AML-193 (cell line): ENCODE measurements at regions not wholly inside any gene's neighbourhood (a gene's known extent, or its start where the extent isn't known, plus 50 kb on each side); places are given as distances from the start of the nearest gene placed in this dataset.

Source experiments
- DNase-seq, 2 experiments: peaks; one replicate each; lab custom pipeline; 2025; lab: John Stamatoyannopoulos, UW

DNA sequence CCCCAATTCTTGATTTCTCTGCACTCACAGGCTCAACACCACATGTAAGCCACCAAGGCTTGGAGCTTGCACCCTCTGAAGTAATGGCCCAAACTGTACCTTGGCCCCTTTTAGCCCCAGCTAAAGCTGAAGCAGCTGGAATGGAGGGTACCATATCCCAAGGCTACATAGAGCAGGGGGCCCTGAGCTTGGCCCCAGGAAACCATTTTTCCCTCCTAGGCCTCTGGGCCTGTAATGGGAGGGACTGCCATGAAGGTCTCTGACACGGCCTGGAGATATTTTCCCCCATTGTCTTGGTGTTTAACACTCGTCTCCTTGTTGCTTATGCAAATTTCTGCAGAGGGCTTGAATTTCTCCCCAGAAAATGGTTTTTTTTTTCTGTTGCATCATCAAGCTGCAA lies 69.7 kb downstream of the SKA1 start:
- DNase-seq = no peak

DNA sequence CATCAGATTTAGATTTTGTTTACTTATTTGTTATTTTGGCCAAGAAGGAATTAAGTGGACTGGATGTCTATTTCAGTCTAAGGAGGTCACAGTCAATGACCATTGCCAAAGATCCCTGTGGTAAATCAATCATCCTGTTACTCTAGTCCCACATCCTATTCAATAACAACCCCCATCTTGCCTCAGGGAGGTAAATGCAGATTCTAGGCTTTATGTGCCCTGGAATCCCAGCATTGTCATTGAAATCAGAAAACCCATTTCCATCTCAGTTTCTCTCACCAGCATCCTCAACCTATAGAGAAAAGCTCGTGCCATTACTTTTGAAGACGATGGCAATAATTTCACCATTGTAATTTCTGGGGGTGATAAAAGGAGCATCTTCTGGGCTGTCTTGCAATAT lies 71.8 kb downstream of the SKA1 start:
- no peak for DNase-seq

DNA sequence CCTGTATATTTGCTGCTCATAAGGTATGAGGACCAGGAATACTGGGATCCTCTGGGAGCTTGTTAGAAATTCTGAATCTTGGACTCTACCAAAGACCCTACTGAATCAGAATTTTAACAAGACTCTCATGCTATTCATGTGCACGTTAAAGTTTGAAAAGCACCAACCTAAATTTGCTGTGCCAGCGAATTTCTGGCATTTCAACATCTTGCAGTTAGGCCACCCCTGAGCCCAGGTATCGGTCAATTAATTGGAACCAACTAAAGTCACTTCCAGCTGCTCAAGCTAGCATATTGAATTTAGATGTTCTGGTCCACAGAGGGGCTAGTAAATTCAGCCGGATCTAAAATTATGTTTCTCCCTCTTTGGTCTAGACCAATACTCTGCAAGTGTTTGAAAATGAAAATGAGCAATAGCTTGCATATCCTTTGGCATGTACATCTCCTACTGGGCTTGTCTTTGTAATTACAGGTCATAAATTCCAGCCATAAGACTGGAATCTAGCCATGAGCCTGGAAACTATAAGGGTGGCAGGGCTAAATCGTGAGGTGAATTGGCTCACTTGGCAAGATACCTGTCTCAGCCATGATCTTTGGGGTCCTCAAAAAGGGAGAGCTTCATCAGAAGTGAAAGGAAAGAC lies 72.4 kb downstream of the SKA1 start:
- no peak for DNase-seq

DNA sequence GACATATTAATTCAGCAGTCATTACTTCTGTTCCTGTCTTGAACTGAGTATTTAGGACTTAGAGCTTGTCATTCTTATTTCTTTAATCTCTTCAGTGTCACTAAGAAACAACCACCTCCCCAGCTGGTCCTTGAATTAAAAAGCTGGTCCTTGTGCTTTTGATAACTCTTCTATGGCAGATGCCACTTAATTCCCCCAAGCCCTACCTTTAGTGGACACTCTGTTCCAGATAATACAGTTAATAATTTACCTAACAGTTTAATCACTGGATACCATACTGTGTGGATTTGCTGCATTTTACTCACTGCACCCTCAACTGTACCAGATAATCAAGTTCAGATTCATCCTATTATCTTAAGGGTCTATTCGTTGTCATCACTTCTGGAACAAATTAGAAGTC lies 73.1 kb downstream of the SKA1 start:
- DNase-seq = no peak

DNA sequence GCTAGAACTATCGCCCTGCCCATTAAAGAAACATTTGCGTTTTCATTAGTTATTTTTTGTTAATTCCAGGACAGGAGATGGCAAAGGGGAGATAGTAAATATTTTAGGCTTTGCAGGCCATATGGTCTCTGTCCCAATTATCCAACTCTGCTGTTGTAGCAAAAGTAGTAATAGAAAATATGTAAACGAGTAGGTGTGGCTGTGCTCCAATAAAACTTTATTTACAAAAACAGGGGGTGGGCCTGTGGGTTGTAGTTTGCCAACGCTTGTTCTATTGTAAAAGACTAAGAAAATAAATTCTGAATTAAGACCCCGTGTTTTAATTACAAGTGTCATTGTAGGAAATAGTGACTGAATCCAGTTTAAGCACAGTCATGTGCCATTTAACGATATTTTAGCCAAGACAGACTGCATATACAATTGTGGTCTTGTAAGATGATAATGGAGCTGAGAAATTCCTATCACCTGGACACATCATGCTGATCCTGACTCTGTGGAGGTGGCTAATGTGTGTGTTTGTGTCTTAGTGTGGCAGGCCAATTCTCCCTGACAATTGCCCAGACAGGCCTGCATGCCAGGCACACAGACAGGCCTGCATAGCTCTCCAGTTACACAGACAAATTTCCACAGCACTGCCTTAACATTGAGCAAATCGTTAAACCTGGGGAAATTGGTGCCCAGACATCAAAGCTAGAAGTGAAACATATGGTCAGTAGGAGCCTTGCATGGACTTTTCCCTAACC lies 76.4 kb downstream of the SKA1 start:
- DNase-seq = no peak

DNA sequence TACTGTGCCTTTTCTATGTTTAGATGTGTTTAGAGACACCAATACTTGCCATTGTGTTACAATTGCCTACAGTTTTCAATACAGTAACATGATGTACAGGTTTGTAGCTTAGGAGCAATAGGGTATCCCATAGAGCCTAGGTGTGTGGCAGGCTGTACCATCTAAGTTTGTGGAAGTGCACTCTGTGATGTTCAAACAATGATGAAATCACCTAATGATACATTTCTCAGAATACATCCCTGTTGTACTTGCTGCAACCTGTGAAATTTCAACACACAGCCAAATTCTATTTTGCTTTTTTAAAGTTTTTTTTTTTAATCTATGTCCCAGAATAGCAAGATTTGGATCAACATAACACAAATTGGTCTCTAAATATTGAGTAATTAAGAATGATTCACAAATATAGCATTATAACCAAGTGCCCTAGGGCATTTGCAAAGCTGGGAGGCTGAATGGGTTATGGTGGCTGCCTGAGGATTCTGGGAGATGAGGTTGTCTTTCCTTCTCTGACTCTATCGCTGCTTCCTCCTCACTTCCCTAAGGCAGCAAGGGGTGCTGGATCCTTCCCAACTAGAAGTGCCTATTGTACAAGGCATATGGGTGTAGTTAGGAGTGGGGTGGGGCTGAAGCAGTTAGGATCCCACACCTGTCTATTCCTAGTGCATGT lies 78.3 kb downstream of the SKA1 start:
- no peak for DNase-seq

DNA sequence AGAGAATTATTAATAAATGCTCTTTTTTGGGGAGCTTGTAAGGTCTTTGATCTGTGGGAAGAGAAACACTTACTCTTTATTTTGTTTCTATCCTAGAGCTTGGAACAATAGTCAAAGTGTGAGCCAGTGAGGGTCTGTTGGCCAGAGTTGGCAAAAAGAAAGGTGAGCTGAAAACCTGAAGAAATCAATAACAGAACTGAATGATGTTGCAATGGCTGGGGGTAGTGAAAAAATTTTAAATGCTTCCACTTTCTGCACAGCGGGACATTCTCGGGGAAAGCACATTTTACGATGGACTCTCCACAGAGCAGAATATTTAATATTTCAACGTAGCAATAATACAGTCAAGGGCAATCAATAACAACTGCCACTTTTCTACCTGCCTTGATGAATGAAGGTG lies 78.9 kb downstream of the SKA1 start:
- no peak for DNase-seq

DNA sequence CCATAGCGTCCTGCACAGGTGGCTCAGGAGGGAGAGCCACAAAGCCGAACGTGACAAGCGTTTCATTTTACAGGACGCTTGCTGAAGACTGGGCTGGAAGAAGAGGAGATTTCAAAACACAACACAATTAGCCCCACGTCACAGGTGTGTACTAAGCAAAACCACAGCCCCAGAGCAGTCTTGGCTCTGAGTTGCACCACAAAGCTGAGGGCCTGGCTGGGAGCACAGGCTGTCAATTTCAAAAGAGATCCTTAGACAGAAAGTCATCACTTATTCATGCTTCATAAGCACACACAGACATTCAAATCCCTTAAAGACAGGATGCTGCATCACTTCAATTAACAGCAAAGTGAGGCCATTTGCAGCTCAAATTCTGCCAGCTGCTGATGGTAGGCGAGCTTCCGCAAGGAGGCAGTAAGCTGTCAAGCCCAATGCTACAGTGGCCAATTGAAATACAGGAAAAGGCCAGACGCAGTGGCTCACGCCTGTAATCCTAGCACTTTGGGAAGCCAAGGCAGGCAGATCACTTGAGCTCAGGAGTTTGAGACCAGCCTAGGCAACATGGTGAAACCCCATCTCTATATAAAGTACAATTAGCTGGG lies 79.6 kb downstream of the SKA1 start:
- no peak for DNase-seq

DNA sequence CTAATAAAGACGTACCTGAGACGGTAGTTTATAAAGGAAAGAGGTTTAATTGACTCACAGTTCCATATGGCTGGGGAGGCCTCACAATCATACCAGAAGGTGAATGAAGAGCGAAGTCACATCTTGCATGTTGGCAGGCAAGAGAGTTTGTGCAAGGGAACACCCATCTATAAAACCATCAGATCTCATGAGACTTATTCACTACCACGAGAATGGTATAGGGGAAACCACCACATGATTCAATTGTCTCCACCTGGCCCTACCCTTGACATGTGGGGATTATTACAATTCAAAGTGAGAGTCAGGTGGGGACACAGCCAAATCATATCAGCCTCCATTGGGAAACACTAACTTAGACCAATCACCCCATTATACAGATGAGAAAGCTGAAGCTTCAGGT lies 81.4 kb downstream of the SKA1 start:
- DNase-seq = no peak

DNA sequence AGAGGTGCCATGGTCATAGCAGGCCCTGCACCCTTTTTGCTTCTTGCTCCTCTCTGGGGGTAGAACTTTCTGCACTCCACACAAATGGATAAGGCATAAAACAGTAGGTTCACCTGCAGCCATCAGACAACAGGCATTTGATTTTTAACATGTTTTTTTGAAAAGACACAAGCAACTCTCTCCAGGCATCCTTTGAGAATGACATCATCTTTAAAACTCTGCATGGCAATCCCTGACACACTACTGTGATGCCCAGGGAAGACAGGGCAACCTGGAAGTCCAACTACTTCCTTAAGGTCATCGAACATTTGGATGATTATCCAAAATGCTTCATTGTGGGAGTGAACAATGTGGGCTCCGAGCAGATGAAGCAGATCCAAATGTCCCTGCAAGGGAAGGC lies 82.8 kb downstream of the SKA1 start:
- no peak for DNase-seq

DNA sequence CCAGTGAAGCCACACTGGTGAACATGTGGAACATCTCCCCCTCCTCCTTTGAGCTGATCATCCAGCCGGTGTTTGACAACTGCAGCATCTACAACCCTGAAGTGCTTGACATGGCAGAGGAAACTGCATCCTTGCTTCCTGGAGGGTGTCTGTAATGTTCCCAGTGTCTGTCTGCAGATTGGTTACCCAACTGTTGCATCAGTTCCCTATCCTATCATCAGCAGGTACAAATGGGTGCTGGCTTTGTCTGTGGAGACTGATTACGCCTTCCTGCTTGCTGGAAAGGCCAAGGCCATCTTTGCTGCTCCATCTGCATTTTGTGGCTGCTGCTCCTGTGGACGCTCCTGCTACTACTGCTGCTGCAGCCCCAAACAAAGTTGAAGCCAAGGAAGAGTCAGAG lies 83.5 kb downstream of the SKA1 start:
- no peak for DNase-seq

DNA sequence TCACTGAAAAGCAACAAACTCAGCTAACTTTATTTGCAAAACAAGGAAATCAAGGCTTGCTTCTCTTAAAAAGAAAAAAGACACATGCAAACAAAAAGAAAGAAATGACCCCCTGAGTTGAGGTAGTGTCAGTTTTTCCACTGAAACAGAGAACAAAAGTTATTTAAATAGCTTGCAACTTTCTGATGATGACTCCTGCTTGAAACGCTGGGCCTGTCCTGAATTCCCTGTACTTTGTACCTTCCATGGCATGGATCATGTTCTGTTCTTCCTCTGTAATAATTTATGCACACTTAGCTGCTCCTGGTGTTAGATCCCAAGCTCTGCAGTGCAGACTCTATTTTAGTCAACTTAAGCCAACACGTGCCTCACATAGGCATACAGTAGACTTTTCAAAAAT lies 84.0 kb downstream of the SKA1 start:
- DNase-seq = no peak

DNA sequence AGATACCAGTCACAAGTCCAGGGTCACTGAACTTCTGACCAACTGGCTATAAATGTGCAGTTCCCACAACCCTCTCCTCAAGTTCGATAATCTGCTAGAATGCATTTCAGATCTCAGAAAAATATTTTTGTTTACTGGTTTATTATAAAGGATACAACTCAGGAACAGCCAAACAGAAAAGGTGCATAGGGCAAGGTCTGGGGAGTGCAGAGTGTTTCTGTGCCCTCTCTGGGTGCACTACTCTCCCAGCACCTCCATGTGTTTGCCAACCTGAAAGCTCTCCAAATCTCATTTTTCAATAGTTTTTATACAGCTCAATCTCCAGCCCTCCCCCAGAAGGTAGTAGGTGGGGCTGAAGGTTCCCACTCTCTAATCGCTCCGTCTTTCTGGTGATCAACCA lies 85.2 kb downstream of the SKA1 start:
- no peak for DNase-seq

DNA sequence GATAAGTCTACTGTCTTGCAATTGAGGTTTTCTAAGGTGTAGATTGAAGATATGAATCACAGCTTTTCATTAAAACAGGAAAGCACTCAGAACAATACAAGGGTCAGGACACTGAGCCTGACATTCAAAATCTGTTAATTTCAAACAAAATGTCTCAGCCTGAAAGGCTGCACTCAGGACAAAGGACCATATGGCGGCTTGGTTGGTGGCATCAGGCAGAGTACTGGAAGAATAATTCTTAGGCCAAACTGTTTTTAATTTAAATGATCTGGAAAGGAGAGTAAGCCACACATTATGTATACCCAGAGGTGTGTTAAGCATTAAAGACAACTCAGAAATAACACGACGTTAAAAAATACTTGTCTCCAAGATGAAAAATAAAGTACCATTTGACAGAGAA lies 85.9 kb downstream of the SKA1 start:
- no peak for DNase-seq

DNA sequence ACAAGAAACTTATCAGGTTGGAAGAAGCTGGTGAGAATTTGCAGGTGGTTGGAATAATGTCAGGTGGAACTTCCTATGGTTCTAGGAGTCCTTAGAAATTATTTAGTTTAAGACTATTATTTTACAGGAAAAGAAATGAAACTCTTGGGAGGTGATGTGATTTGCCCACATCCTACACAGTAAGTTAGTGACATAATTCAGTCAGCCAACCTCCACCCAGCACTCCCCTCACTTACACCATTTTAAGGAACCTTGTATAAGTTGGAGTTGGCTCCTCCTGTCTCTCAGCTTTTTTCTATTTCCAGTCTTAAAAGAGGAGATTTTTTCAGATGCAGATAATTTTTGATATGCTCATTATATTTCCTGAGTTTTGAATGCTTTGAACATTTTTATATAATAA lies 86.4 kb downstream of the SKA1 start:
- DNase-seq = no peak

DNA sequence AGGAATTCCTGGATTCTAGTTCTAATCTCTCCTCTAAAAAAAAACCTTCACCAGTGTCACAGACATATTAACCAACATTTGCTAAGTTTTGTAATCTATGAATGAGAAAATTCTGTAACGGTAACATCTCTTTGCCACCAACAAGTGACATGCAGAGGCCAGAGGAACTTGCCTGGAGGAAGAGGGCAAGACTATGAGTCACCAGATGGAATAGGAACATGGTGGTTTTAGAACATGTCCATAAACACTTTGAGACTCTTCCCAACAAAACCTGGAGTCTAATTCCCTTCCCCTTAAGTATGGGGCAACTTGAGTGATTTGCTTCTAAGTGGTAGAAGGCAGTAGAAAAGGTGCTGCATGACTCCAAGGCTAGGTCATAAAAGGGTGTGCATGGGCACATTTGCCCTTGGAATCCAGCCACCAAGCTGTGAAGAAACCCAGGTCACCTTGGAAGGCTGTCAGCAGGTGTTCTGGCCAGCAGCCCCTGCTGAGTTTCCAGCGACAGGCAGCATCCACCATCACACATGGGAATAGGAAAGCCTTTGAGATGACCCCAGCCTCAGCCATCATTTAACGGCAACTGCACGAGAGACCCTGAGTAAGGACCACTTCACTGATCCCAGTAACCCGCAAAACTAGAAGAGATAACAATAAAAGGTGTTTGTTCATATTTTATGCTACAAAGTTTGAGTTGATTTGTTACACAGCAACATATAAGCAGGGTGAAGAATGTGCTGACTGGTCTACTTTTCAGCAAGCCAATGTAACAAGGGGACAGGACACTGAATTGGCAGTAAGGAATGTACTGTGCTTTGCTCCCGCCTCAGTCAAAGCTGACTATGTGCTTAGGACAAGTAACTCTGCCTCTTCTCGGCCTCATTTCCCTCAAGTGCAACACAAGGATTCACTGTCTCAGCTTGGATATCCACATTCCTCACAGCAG lies 90.6 kb downstream of the SKA1 start:
- peak in 1 of 2 experiments; percentile 3 for DNase-seq

DNA sequence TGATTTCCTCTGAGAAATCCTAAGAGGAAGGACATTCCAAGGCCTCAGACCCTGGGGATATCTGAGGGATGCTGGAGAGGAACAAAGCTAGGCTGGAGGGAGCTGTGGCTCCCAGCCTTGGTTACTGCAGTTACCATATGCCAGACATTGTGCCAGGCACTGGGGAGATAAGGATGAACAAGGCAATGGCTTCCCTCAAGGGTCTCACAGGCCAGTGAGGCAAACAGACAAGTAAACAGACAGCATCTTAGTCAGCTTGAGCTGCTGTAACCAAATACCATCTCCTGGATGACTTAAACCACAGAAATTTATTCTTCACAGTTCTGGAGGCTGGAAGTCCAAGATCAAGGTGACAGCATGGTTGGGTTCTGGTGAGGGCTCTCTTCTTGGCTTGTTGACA lies 91.8 kb downstream of the SKA1 start:
- no peak for DNase-seq

DNA sequence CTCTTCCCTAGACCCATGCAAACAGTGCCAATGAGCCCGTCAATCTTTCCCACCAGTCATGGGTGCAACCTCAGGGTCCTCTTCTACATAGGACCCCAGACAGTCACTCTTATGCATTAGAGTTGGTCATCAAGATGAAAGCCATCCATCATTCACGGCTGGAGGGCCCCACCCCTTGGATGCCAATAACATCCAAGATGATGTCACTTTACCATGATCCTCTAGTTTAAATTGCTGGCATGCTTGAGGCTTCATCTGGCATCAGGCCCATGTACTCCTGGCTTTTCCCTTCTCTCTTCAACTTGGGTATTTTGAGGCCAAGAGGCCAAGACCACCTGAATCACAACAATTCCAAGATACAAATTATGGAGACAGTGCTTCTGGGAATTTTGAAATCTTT lies 91.1 kb upstream of the MAPK4 start:
- DNase-seq = no peak

DNA sequence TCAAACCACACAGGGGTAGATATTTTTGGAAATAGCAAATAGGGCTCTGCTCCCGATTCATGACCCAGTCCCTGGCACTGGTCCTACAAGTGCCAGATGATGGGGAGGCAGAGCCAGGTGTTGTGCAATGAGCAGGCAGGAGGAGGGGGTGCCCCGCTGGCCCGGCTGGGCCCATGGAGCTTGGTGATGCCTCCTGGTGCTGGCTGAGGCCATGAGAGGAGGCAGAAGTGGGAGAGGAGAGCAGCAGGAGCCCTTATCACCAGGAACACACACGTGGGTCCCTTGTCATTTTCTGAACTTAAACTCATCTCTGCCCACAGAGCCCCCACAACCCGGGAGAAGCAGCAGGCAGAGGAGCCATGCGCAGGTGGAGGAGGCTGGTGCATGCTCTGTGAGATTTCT lies 90.5 kb upstream of the MAPK4 start:
- DNase-seq = no peak

DNA sequence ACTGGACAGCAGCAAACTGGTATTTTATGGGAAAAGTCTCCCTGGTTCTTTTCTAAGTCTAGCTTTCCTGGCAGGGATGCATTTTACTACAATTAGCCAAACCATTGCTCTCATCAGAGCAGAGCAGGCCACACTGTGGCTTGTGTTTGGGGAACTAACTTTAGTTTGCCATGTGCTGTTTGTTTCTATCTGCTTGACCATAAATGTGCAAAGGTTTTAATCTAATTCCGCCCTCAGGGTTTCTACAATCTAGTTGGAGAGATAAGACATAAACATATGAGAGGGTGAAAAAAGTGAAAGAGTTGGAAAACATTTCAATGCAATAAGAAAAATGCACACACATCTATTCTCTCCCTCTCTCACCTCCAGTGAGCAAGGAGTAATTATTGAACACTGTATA lies 86.9 kb upstream of the MAPK4 start:
- no peak for DNase-seq

DNA sequence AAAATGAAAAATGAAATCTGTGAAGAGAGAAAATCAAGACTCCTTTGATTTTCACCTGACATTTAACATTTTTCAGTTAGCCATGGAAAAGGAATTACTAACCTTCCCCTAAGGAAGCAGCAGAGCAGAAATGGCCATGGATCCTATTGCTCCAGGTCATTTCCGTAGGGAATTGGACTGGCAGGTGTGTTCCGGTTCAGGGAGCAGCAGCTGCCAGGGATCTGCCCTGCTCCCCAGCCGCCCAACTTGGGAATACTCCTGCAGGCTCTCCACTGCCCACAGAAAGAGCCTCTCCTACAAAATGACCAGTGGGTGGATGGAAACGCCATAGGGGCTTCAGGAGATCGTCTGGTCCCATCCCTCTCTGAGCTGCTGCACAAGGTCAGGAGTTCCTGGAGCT lies 86.0 kb upstream of the MAPK4 start:
- DNase-seq = no peak
